ENCODE measurements at regions not wholly inside any gene's neighbourhood (a gene's known extent, or its start where the extent isn't known, plus 50 kb on each side); places are given as distances from the start of the nearest gene placed in this dataset.

- TF ChIP-seq CHD7 (IDR thresholded peaks at IDR 0.05; ENCODE audit: insufficient replicate concordance, low read length), result no peak
Measured at GRCh38 chr6:68026483-68026882, 608.6 kb upstream of the ADGRB3 start (continued).

Data from H1 (cell line).